ENCODE measurements at regions not wholly inside any gene's neighbourhood (a gene's known extent, or its start where the extent isn't known, plus 50 kb on each side); places are given as distances from the start of the nearest gene placed in this dataset.

DNA sequence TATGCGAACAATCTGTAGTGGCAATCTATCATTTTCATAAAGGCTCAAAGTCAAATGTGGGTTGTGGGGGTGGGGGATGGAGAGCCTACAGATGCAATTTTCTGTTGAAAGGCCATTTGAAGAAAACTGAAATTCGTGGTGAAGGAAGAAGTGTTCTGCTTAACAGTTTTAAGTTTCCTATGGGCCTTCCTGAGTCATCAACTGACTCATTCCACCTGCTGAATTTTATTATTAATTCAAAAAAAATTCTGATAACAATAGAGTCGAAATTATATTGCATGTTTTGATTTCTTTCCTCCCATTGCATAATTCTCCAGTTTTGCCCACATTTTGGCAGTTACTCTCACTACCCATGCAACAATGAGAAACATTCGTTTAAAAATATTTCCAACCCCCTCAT, 622.3 kb upstream of the ARID1B start:
- Histone ChIP-seq H3K27ac (ENCODE audit: low read length) (no peak overlapping the region), H3K4me1 (ENCODE audit: control insufficient read depth, insufficient read depth, low read length) (no peaks in the 10 kb centered on the region), H3K9me3 (ENCODE audit: control insufficient read depth, low read depth, low read length) (no peaks in the 10 kb centered on the region), H3K36me3 (ENCODE audit: control insufficient read depth, insufficient read depth, low read length) (no peaks in the 10 kb centered on the region), H3K27me3 (ENCODE audit: control insufficient read depth, insufficient read depth, low read length) (no peaks in the 10 kb centered on the region), H3K4me3 (ENCODE audit: low read length) (no peak overlapping the region)
- WGBS (ENCODE audit: insufficient coverage, low lambda C conversion rate): 82% methylated on average over 2 of the region's 4 CpGs
- DNase-seq: no peak

DNA sequence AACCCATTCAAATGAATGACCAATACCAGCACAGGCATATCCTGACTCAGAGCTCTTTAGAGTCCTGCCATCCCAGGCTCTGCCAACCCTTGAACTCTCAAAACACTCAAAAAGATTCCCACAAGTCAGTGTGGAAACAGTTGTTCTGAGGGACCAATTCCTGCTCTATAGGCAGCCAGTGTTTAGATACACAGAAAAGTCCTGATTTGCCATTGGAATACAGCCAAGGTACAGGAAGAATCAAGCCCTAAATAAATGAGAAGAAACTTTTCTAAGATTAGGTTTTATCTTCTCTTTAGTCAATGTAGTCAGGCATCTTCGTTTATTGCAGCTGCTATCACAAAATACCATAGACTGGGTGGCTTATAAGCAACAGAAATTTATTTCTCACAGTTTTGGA, 626.8 kb upstream of the ARID1B start:
- 100% methylated on average over 1 of the region's 1 CpG for WGBS (ENCODE audit: insufficient coverage, low lambda C conversion rate)
- Histone ChIP-seq H3K36me3 (ENCODE audit: control insufficient read depth, insufficient read depth, low read length) (no peaks in the 10 kb centered on the region), H3K4me1 (ENCODE audit: control insufficient read depth, insufficient read depth, low read length) (no peaks in the 10 kb centered on the region), H3K4me3 (ENCODE audit: low read length) (no peak overlapping the region), H3K27ac (ENCODE audit: low read length) (no peak overlapping the region), H3K9me3 (ENCODE audit: control insufficient read depth, low read depth, low read length) (no peaks in the 10 kb centered on the region), H3K27me3 (ENCODE audit: control insufficient read depth, insufficient read depth, low read length) (no peaks in the 10 kb centered on the region)
- DNase-seq: no peak

DNA sequence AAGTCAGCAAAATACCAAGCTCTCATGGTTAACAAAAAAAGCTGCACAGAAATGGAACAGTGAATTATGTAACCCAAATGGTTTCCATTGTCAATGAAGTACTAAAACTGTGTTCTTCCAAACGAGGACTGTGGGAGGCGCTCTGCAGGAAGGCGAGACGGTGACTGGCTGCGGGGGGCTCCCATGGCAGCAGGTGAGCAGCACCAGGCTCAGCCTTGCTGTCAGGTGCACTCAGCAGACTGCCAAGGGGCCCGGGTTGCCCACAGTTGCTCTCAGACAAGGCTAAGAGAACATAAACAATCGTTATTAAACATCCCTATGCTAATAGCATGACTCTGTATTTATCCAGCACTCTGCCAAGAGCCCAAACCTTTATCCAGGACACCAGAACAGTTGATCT, 630.3 kb upstream of the ARID1B start:
- no CpG with 5 or more reads among the region's 7 CpGs for WGBS (ENCODE audit: insufficient coverage, low lambda C conversion rate)
- no peak for DNase-seq

DNA sequence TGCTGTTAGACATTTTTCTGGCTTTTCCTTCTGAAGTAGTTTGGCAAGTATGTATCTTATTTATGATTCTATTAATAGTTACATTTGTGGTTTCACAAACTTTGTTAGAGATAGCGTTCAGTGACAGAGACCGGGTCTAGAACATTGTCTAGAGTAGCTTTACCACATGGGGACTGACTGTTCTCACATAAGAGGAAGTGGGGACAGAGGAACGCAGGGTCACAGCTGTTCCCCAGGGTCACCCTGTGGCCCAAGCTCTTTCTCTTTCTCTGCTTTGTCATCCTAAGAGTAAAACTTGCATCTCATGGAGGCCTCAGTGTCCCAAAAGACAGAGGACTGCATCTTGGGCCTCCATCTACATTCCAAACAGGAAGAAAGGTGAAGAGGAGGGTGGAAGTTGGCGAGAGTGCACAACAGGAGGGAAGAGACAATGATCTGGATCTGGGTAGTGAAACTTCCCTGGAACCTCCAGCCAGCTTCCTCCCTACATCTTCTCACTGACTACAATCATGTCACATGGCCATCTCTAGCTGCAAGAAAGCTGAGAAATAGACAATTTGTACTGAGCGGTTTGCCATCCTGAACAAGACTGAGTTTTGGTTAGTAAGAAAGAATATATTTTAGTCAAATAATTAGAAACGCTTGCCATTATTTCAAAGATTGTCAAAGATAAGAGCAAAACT, 645.8 kb upstream of the ARID1B start:
- Histone ChIP-seq H3K36me3 (ENCODE audit: control insufficient read depth, insufficient read depth, low read length) (no peaks in the 10 kb centered on the region), H3K4me3 (ENCODE audit: low read length) (no peak overlapping the region), H3K9me3 (ENCODE audit: control insufficient read depth, low read depth, low read length) (no peaks in the 10 kb centered on the region), H3K27ac (ENCODE audit: low read length) (no peak overlapping the region), H3K27me3 (ENCODE audit: control insufficient read depth, insufficient read depth, low read length) (no peaks in the 10 kb centered on the region), H3K4me1 (ENCODE audit: control insufficient read depth, insufficient read depth, low read length) (no peaks in the 10 kb centered on the region)
- no peak for DNase-seq
- WGBS (ENCODE audit: insufficient coverage, low lambda C conversion rate): 100% methylated on average over 1 of the region's 6 CpGs

More for the DNA sequence above, 630.3 kb upstream of the ARID1B start:
- Histone ChIP-seq H3K27ac (ENCODE audit: low read length) (no peak overlapping the region), H3K36me3 (ENCODE audit: control insufficient read depth, insufficient read depth, low read length) (no peaks in the 10 kb centered on the region), H3K4me3 (ENCODE audit: low read length) (no peak overlapping the region), H3K27me3 (ENCODE audit: control insufficient read depth, insufficient read depth, low read length) (no peaks in the 10 kb centered on the region), H3K9me3 (ENCODE audit: control insufficient read depth, low read depth, low read length) (peaks cover 5% of the 10 kb centered on the region), H3K4me1 (ENCODE audit: control insufficient read depth, insufficient read depth, low read length) (no peaks in the 10 kb centered on the region)

DNA sequence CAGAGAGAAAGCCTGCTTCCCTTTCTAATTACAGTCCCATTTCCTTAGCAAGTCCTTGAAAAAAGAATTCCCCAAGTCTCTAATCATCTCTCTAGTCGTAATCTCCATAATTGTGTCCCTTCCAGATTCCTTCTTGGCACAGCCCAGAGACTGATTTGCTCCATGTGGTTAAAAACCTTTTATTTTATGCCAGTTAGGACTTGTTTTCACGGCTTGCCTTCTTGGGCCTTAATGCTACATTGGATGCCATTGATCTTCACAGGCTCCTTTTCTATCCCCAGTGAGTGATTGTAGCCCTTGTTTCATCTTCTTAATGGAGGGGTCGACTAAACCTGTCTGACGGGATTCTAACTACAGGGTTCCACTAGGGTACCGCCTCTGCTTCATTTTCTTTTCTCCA, 650.6 kb upstream of the ARID1B start:
- H3K27ac ChIP-seq (ENCODE audit: low read length): no peak overlapping the region
- H3K27me3 ChIP-seq (ENCODE audit: control insufficient read depth, insufficient read depth, low read length): no peaks in the 10 kb centered on the region
- no peaks in the 10 kb centered on the region for H3K36me3 ChIP-seq (ENCODE audit: control insufficient read depth, insufficient read depth, low read length)
- WGBS (ENCODE audit: insufficient coverage, low lambda C conversion rate): 80% methylated on average over 3 of the region's 5 CpGs
- no peak overlapping the region for H3K4me3 ChIP-seq (ENCODE audit: low read length)
- DNase-seq: no peak
- no peaks in the 10 kb centered on the region for H3K9me3 ChIP-seq (ENCODE audit: control insufficient read depth, low read depth, low read length)
- no peaks in the 10 kb centered on the region for H3K4me1 ChIP-seq (ENCODE audit: control insufficient read depth, insufficient read depth, low read length)

DNA sequence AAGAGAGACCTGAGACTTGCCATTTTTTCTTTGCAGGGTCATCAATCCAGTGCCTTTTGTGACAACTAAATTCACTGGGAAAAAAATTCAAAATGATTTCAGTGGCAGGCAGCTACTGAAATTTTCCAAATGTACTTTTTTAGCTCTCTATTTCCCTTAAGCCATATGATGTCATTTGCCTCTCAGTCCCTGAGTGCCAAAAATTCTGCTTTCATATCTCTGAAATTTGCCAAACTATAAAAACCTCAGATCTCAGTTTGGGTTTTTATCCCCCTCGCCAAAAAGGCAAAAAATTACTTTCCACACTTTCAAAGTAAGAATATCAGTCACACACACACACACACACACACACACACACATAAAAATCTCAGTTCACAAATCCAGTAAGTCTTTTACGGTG, 651.3 kb upstream of the ARID1B start:
- Histone ChIP-seq H3K4me1 (ENCODE audit: control insufficient read depth, insufficient read depth, low read length) (no peaks in the 10 kb centered on the region), H3K4me3 (ENCODE audit: low read length) (no peak overlapping the region), H3K27ac (ENCODE audit: low read length) (no peak overlapping the region), H3K9me3 (ENCODE audit: control insufficient read depth, low read depth, low read length) (no peaks in the 10 kb centered on the region), H3K36me3 (ENCODE audit: control insufficient read depth, insufficient read depth, low read length) (no peaks in the 10 kb centered on the region), H3K27me3 (ENCODE audit: control insufficient read depth, insufficient read depth, low read length) (no peaks in the 10 kb centered on the region)
- no CpG with 5 or more reads among the region's 2 CpGs for WGBS (ENCODE audit: insufficient coverage, low lambda C conversion rate)
- no peak for DNase-seq

DNA sequence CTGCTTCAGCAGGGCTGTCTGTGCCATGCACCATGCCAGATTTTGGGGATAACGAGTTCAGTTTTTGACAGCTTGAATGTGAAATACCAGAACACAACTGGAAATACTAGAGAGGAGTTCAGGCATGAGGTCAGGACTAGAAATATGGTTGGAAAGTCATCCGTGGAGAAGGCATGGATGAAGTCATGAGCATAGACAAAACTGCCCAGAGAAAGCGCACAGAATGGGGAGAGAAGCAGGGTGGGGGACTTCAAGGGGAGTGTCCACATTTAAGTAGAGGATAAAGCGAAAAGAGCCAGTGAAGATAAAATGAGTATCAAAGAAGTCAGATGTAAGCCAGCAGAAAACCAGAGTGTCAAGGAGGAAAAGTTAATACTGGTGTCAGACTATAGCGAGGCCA, 653.4 kb upstream of the ARID1B start:
- no peaks in the 10 kb centered on the region for H3K4me1 ChIP-seq (ENCODE audit: control insufficient read depth, insufficient read depth, low read length)
- no peaks in the 10 kb centered on the region for H3K9me3 ChIP-seq (ENCODE audit: control insufficient read depth, low read depth, low read length)
- WGBS (ENCODE audit: insufficient coverage, low lambda C conversion rate): 96% methylated on average over 4 of the region's 5 CpGs
- no peaks in the 10 kb centered on the region for H3K36me3 ChIP-seq (ENCODE audit: control insufficient read depth, insufficient read depth, low read length)
- no peak for DNase-seq
- H3K27ac ChIP-seq (ENCODE audit: low read length): no peak overlapping the region
- H3K4me3 ChIP-seq (ENCODE audit: low read length): no peak overlapping the region
- H3K27me3 ChIP-seq (ENCODE audit: control insufficient read depth, insufficient read depth, low read length): no peaks in the 10 kb centered on the region

DNA sequence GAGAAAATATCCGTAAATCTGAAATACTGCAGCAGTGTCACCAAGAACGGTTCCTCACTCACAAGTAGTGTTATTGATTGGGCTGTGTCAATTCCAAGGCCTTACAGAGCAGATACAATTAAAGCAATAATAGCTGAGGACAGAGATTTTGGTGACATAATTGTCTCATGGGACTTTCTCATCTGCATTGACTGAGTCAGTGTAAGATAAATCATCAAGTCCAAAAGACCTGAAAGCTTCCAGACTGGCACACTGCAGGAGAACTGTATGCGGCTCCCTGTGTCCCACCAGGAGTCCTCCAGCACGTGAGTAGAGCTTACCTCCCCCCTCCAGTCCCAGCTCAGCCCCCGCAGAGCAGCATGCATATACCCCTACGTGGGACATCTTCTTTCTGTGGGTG, 655.2 kb upstream of the ARID1B start:
- Histone ChIP-seq H3K4me3 (ENCODE audit: low read length) (no peak overlapping the region), H3K9me3 (ENCODE audit: control insufficient read depth, low read depth, low read length) (no peaks in the 10 kb centered on the region), H3K27ac (ENCODE audit: low read length) (no peak overlapping the region), H3K27me3 (ENCODE audit: control insufficient read depth, insufficient read depth, low read length) (no peaks in the 10 kb centered on the region), H3K4me1 (ENCODE audit: control insufficient read depth, insufficient read depth, low read length) (no peaks in the 10 kb centered on the region), H3K36me3 (ENCODE audit: control insufficient read depth, insufficient read depth, low read length) (no peaks in the 10 kb centered on the region)
- WGBS (ENCODE audit: insufficient coverage, low lambda C conversion rate): no CpG with 5 or more reads among the region's 6 CpGs
- no peak for DNase-seq

DNA sequence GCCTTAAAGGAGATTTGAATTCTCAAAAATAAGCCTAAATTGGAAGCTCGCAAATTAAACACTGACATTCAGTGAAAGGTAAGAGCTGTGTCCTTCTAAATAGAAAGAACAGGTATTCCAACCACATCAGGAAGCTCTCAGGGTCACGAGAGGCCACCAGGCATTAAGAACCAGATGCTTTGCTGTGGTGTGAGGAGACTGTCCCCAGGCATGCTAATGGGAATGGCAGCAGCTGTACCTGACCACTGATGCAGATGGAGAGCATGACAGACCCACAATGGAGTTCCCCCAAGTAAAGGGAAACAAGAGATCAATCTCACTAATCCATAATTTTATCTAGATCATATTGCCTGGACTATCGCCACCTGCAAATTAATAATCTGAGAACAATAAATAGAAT, 658.9 kb upstream of the NOX3 start:
- H3K4me3 ChIP-seq (ENCODE audit: low read length): no peak overlapping the region
- no peak for DNase-seq
- no CpG with 5 or more reads among the region's 3 CpGs for WGBS (ENCODE audit: insufficient coverage, low lambda C conversion rate)
- H3K4me1 ChIP-seq (ENCODE audit: control insufficient read depth, insufficient read depth, low read length): no peaks in the 10 kb centered on the region
- H3K36me3 ChIP-seq (ENCODE audit: control insufficient read depth, insufficient read depth, low read length): no peaks in the 10 kb centered on the region
- H3K27ac ChIP-seq (ENCODE audit: low read length): no peak overlapping the region
- H3K27me3 ChIP-seq (ENCODE audit: control insufficient read depth, insufficient read depth, low read length): no peaks in the 10 kb centered on the region
- H3K9me3 ChIP-seq (ENCODE audit: control insufficient read depth, low read depth, low read length): no peaks in the 10 kb centered on the region

DNA sequence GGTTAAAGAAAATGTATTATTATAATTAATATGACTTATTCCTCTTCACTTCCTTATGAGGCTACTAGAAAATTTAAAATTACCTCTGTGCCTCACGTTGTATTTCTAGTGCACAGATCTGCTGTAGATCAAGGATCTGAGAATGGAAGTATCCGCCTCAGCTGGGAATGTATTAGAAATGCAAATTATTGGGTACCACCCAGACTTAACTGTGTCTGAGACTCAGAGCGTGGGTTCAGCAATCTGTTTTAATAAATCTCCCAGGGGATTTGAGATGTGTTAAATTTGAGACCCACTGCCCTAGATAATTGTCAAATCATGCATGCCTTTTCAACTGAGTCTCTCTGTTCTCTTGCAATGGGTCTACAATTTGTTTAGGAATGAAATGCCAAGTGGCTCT, 658.0 kb upstream of the NOX3 start:
- Histone ChIP-seq H3K27ac (ENCODE audit: low read length) (no peak overlapping the region), H3K4me3 (ENCODE audit: low read length) (no peak overlapping the region), H3K36me3 (ENCODE audit: control insufficient read depth, insufficient read depth, low read length) (no peaks in the 10 kb centered on the region), H3K27me3 (ENCODE audit: control insufficient read depth, insufficient read depth, low read length) (no peaks in the 10 kb centered on the region), H3K9me3 (ENCODE audit: control insufficient read depth, low read depth, low read length) (no peaks in the 10 kb centered on the region), H3K4me1 (ENCODE audit: control insufficient read depth, insufficient read depth, low read length) (no peaks in the 10 kb centered on the region)
- 90% methylated on average over 2 of the region's 3 CpGs for WGBS (ENCODE audit: insufficient coverage, low lambda C conversion rate)
- DNase-seq: no peak

DNA sequence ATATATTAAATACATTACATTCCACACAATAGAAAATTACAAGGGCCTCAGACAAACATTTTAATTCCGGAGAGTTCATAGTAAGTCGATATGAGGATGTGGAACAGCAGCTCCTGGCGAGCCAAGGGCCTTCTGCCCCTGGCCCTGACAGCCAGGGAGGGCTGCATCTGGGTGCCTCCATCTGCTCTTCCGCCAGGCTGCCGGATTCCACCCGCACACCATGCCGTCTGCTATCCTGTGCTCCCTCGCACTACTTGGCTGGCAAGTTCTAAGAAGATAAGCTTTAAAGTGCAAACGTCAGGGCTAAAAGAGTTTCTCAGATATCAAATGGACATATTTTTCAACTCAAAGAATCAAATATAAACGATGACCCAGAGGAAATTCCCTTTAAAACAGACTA, 656.3 kb upstream of the NOX3 start:
- no peaks in the 10 kb centered on the region for H3K36me3 ChIP-seq (ENCODE audit: control insufficient read depth, insufficient read depth, low read length)
- WGBS (ENCODE audit: insufficient coverage, low lambda C conversion rate): no CpG with 5 or more reads among the region's 10 CpGs
- no peak overlapping the region for H3K27ac ChIP-seq (ENCODE audit: low read length)
- no peak for DNase-seq
- H3K9me3 ChIP-seq (ENCODE audit: control insufficient read depth, low read depth, low read length): no peaks in the 10 kb centered on the region
- H3K27me3 ChIP-seq (ENCODE audit: control insufficient read depth, insufficient read depth, low read length): no peaks in the 10 kb centered on the region
- H3K4me1 ChIP-seq (ENCODE audit: control insufficient read depth, insufficient read depth, low read length): no peaks in the 10 kb centered on the region
- H3K4me3 ChIP-seq (ENCODE audit: low read length): no peak overlapping the region

All from large intestine (tissue), 3 donors.